ENCODE measurements at regions not wholly inside any gene's neighbourhood (a gene's known extent, or its start where the extent isn't known, plus 50 kb on each side); places are given as distances from the start of the nearest gene placed in this dataset.

GRCh38 chr5:77876316-77876715, 100.2 kb upstream of the TBCA start:
- POLR2A ChIA-PET, result interaction anchor here (1.5 kb wide), 1 partner anchor 11 kb away, joined by 4 read pairs; no protein-coding TSS in a partner anchor
- Histone ChIP-seq H3K4me3 (no peak overlapping the region), H3K27me3 (ENCODE audit: control insufficient read depth in 2 of 2, insufficient read depth in 2 of 2, low read length in 2 of 2) (peaks cover 2 to 12% of the 10 kb centered on the region in 2 experiments; a peak in 4 of 5 replicates), H3K4me2 (ENCODE audit: insufficient read depth, low read length) (no peak overlapping the region; the same call in 1 of the 2 replicates), H3K4me1 (replicated peaks in 1 of 2; ENCODE audit: control insufficient read depth in 2 of 2, insufficient read depth in 2 of 2, low read length in 2 of 2) (peaks cover 7 to 11% of the 10 kb centered on the region in 2 experiments; a peak in 3 of 5 replicates), H3K27ac (ENCODE audit: extremely low read depth, low read depth, low read length) (no peak overlapping the region), H4K20me1 (replicated peaks; ENCODE audit: control insufficient read depth, insufficient read depth, low read length) (no peaks in the 10 kb centered on the region), H3K79me2 (ENCODE audit: control insufficient read depth, insufficient read depth, low read length) (no peaks in the 10 kb centered on the region), H2AFZ (ENCODE audit: low read depth, low read length) (no peak overlapping the region), H3K9ac (ENCODE audit: insufficient read depth in 1 of 2, low read depth in 2 of 2, low read length in 2 of 2) (no peak overlapping the region), H3K9me3 (replicated peaks; ENCODE audit: control insufficient read depth, insufficient read depth, low read depth, low read length) (no peaks in the 10 kb centered on the region), H3K9me1 (ENCODE audit: control insufficient read depth, insufficient read depth, low read length) (no peaks in the 10 kb centered on the region), H3K36me3 (ENCODE audit: control insufficient read depth, insufficient read depth, low read length) (no peaks in the 10 kb centered on the region)
- no peak for ATAC-seq
- FAIRE-seq, result no peak
- 42% methylated on average over 1 of the region's 1 CpG for WGBS (ENCODE audit: insufficient coverage, low coverage, missing lambda C conversion rate)
- TF ChIP-seq ZBED1 (IDR thresholded peaks at IDR 0.05) (no peak), NFIC (IDR thresholded peaks at IDR 0.05) (0 out of 2 replicates have a peak, but pooled peaks have one; percentile 3), ATF4 (CRISPR knock-in tag; IDR thresholded peaks at IDR 0.05) (no peak)
- BruUV-seq (replicated peaks), result no TSS peak
- CTCF ChIA-PET (ENCODE audit: low intra/inter-chr PET ratio), result no interaction called here
- in situ Hi-C loops (cut with MboI) (no loop called here), intact Hi-C loops (cut with micrococcal nuclease) (loop anchor here (10.0 kb wide), 1 partner anchor 388 kb away; no protein-coding TSS in a partner anchor)
- DNase-seq (ENCODE audit: extremely low read depth in 1 of 4, low spot score in 3 of 4), result no peak

GRCh38 chr5:77874691-77875090, 98.6 kb upstream of the TBCA start:
- peak; percentile 36 for TF ChIP-seq CBX2 (IDR thresholded peaks at IDR 0.05; ENCODE audit: insufficient read depth, low read length, poor library complexity, severe bottlenecking)
- TF ChIP-seq CBX8 (IDR thresholded peaks at IDR 0.05; ENCODE audit: borderline replicate concordance, extremely low read depth, low read depth, low read length, poor library complexity, severe bottlenecking), result peak; percentile 1
- no peak for TF ChIP-seq FOXP1 (CRISPR knock-in tag; IDR thresholded peaks at IDR 0.05)
- no peak for TF ChIP-seq POLR3G (IDR thresholded peaks at IDR 0.05; ENCODE audit: extremely low read depth, insufficient read length, insufficient replicate concordance)
- TF ChIP-seq ZNF263 (CRISPR knock-in tag; IDR thresholded peaks at IDR 0.05; ENCODE audit: borderline replicate concordance), result no peak
- TF ChIP-seq EGR1 (conservative IDR thresholded peaks at IDR 0.05), result 0 out of 2 replicates have a peak, but pooled peaks have one; percentile 19
- TF ChIP-seq BMI1 (IDR thresholded peaks at IDR 0.05; ENCODE audit: low read length), result no peak
- TF ChIP-seq U2AF1 (optimal IDR thresholded peaks at IDR 0.05; ENCODE audit: low read depth, low read length), result no peak
- Histone ChIP-seq H3K36me3 (ENCODE audit: control insufficient read depth, insufficient read depth, low read length) (no peaks in the 10 kb centered on the region), H3K27me3 (ENCODE audit: control insufficient read depth in 2 of 2, insufficient read depth in 2 of 2, low read length in 2 of 2) (peaks cover 2 to 12% of the 10 kb centered on the region in 2 experiments), H3K4me2 (ENCODE audit: insufficient read depth, low read length) (no peak overlapping the region), H2AFZ (ENCODE audit: low read depth, low read length) (no peak overlapping the region), H4K20me1 (replicated peaks; ENCODE audit: control insufficient read depth, insufficient read depth, low read length) (no peaks in the 10 kb centered on the region), H3K79me2 (ENCODE audit: control insufficient read depth, insufficient read depth, low read length) (no peaks in the 10 kb centered on the region), H3K4me3 (no peak overlapping the region), H3K9me3 (replicated peaks; ENCODE audit: control insufficient read depth, insufficient read depth, low read depth, low read length) (no peaks in the 10 kb centered on the region), H3K9me1 (ENCODE audit: control insufficient read depth, insufficient read depth, low read length) (no peaks in the 10 kb centered on the region), H3K9ac (ENCODE audit: insufficient read depth in 1 of 2, low read depth in 2 of 2, low read length in 2 of 2) (no peak overlapping the region), H3K27ac (ENCODE audit: extremely low read depth, low read depth, low read length) (no peak overlapping the region), H3K4me1 (replicated peaks in 1 of 2; ENCODE audit: control insufficient read depth in 2 of 2, insufficient read depth in 2 of 2, low read length in 2 of 2) (peaks cover 1 to 3% of the 10 kb centered on the region in 2 experiments; a peak in 2 of 5 replicates)
- ATAC-seq (no peak), DNase-seq (ENCODE audit: extremely low read depth in 1 of 4, low spot score in 3 of 4) (no peak), FAIRE-seq (no peak)
- ChIA-PET POLR2A (interaction anchor here (1.0 kb wide), 1 partner anchor 9 kb away, joined by 3 read pairs; no protein-coding TSS in a partner anchor), CTCF (ENCODE audit: low intra/inter-chr PET ratio) (no interaction called here)
- intact Hi-C loops (cut with micrococcal nuclease) (loop anchor here (10.0 kb wide), 1 partner anchor 390 kb away; no protein-coding TSS in a partner anchor), in situ Hi-C loops (cut with MboI) (no loop called here)
- WGBS (ENCODE audit: insufficient coverage, low coverage, missing lambda C conversion rate), result 14% methylated on average over 6 of the region's 6 CpGs
- no TSS peak for BruUV-seq (replicated peaks)
